ENCODE measurements at regions not wholly inside any gene's neighbourhood (a gene's known extent, or its start where the extent isn't known, plus 50 kb on each side); places are given as distances from the start of the nearest gene placed in this dataset.

- H3K27ac Mint-ChIP-seq: no peak overlapping the region
- intact Hi-C loops (cut with micrococcal nuclease): no loop called here
- no peaks in the 10 kb centered on the region for H3K36me3 Mint-ChIP-seq (ENCODE audit: low read depth)
- no peaks in the 10 kb centered on the region for H3K27me3 Mint-ChIP-seq (ENCODE audit: insufficient read depth)
- no peaks in the 10 kb centered on the region for H3K9me3 Mint-ChIP-seq
- H3K4me1 Mint-ChIP-seq (ENCODE audit: low read depth): no peaks in the 10 kb centered on the region
- no peak for DNase-seq (ENCODE audit: low spot score)
- H3K4me3 Mint-ChIP-seq: no peak overlapping the region
Observed at GRCh38 chr6:63154535-63154934, 56.7 kb upstream of the FKBP1C start.
